ENCODE measurements at regions not wholly inside any gene's neighbourhood (a gene's known extent, or its start where the extent isn't known, plus 50 kb on each side); places are given as distances from the start of the nearest gene placed in this dataset.
"Not testable (repeated sequence)": the region's sequence is repeated elsewhere in the genome, so short reads cannot be mapped to it uniquely, and the experiment has no call there.

- DNase-seq (ENCODE audit: low read depth in 2 of 3, low spot score in 2 of 3) = no peak
Measured at GRCh38 chr6:20340068-20340848, 61.4 kb upstream of the E2F3 start.

- DNase-seq (ENCODE audit: low read depth in 2 of 3, low spot score in 2 of 3) = no peak
Measured at GRCh38 chr6:20341096-20341495, 60.6 kb upstream of the E2F3 start.

GRCh38 chr6:20341564-20341963, 60.1 kb upstream of the E2F3 start:
- DNase-seq (ENCODE audit: low read depth in 2 of 3, low spot score in 2 of 3) = no peak

GRCh38 chr6:20346948-20347347, 54.7 kb upstream of the E2F3 start:
- not testable (repeated sequence) for DNase-seq (ENCODE audit: low read depth in 2 of 3, low spot score in 2 of 3)

GRCh38 chr6:20348041-20348440, 53.6 kb upstream of the E2F3 start:
- no peak for DNase-seq (ENCODE audit: low read depth in 2 of 3, low spot score in 2 of 3)

- no peak for DNase-seq (ENCODE audit: low read depth in 2 of 3, low spot score in 2 of 3)
Measured at GRCh38 chr6:20349225-20349624, 52.5 kb upstream of the E2F3 start.

- no peak for DNase-seq (ENCODE audit: low read depth in 2 of 3, low spot score in 2 of 3)
Measured at GRCh38 chr6:20350215-20350614, 51.5 kb upstream of the E2F3 start.

- no peak for DNase-seq (ENCODE audit: low read depth in 2 of 3, low spot score in 2 of 3)
Measured at GRCh38 chr6:20351534-20351933, 50.1 kb upstream of the E2F3 start.
